Esophagus (tissue), 2 donors: ENCODE measurements at regions not wholly inside any gene's neighbourhood (a gene's known extent, or its start where the extent isn't known, plus 50 kb on each side); places are given as distances from the start of the nearest gene placed in this dataset.

Source experiments
- H3K27ac ChIP-seq, 2 donors: one replicate each; pipeline ENCODE4 v1.5.1; 2013; ENCODE audit warnings: low read depth in 2 of 2, mild to moderate bottlenecking in 2 of 2, inconsistent platforms in 1 of 2, low read length in 1 of 2, moderate library complexity in 1 of 2
- H3K27me3 ChIP-seq, 2 donors: one replicate each; pipeline ENCODE4 v1.6.1; 2013; ENCODE audit warnings: low read length in 2 of 2, control low read depth in 1 of 2, mild to moderate bottlenecking in 1 of 2; ENCODE audit not compliant: insufficient read depth in 2 of 2, control insufficient read depth in 1 of 2
- H3K36me3 ChIP-seq, 2 donors: one replicate each; pipeline ENCODE4 v1.6.1; 2013; ENCODE audit warnings: low read length in 1 of 2; ENCODE audit not compliant: control insufficient read depth in 2 of 2, insufficient read depth in 2 of 2
- H3K4me1 ChIP-seq, 2 donors: one replicate each; pipeline ENCODE4 v1.6.1; 2013; ENCODE audit warnings: low read length in 1 of 2; ENCODE audit not compliant: control insufficient read depth in 2 of 2, insufficient read depth in 2 of 2
- H3K4me3 ChIP-seq, 2 donors: one replicate each; pipeline ENCODE4 v1.5.1; 2013; ENCODE audit warnings: low read length in 2 of 2, mild to moderate bottlenecking in 2 of 2, low read depth in 1 of 2, moderate library complexity in 1 of 2
- H3K9me3 ChIP-seq, 2 donors: one replicate each; pipeline ENCODE4 v1.6.1; 2013; ENCODE audit warnings: mild to moderate bottlenecking in 2 of 2, low read depth in 1 of 2, low read length in 1 of 2, moderate library complexity in 1 of 2; ENCODE audit not compliant: control insufficient read depth in 2 of 2, insufficient read depth in 1 of 2
- WGBS, 2 donors: extraction: QIAGEN DNeasy Blood & Tissue Kit; methylation state at CpG; one replicate each; pipeline ENCODE4 v1.1.7; 2013; 5-methylcytosine and 5-hydroxymethylcytosine counted together
- donor health status: healthy with polysubstance abuse.
- donor health status: Bipolar disorder and iron deficiency.

- no peaks in the 10 kb centered on the region for H3K9me3 ChIP-seq
- no peaks in the 10 kb centered on the region for H3K4me1 ChIP-seq
- no peak overlapping the region for H3K27ac ChIP-seq
- no peaks in the 10 kb centered on the region for H3K27me3 ChIP-seq
- 85 to 90% methylated on average over 2 of the region's 2 CpGs for WGBS, 2 donors
- no peak overlapping the region for H3K4me3 ChIP-seq
- H3K36me3 ChIP-seq: no peaks in the 10 kb centered on the region
Measured at GRCh38 chr1:221635305-221635704, 106.6 kb downstream of the DUSP10 start.

GRCh38 chr1:221636096-221636495, 105.8 kb downstream of the DUSP10 start:
- Histone ChIP-seq H3K27me3 (no peaks in the 10 kb centered on the region), H3K4me3 (no peak overlapping the region), H3K9me3 (no peaks in the 10 kb centered on the region), H3K27ac (no peak overlapping the region), H3K36me3 (no peaks in the 10 kb centered on the region), H3K4me1 (no peaks in the 10 kb centered on the region)
- WGBS, 2 donors: 66 to 77% methylated on average over 3 of the region's 3 CpGs

- H3K36me3 ChIP-seq: no peaks in the 10 kb centered on the region
- no peak overlapping the region for H3K4me3 ChIP-seq
- no peaks in the 10 kb centered on the region for H3K27me3 ChIP-seq
- no peaks in the 10 kb centered on the region for H3K4me1 ChIP-seq
- no peaks in the 10 kb centered on the region for H3K9me3 ChIP-seq
- H3K27ac ChIP-seq: no peak overlapping the region
- WGBS, 2 donors: 76 to 84% methylated on average over 3 of the region's 3 CpGs
Measured at GRCh38 chr1:221636967-221637366, 104.9 kb downstream of the DUSP10 start.

- Histone ChIP-seq H3K27me3 (no peaks in the 10 kb centered on the region), H3K27ac (no peak overlapping the region), H3K4me3 (no peak overlapping the region), H3K36me3 (no peaks in the 10 kb centered on the region), H3K4me1 (no peaks in the 10 kb centered on the region), H3K9me3 (no peaks in the 10 kb centered on the region)
- 32 to 54% methylated on average over 2 of the region's 2 CpGs for WGBS, 2 donors
Measured at GRCh38 chr1:221637641-221638041, 104.2 kb downstream of the DUSP10 start.

- Histone ChIP-seq H3K36me3 (no peaks in the 10 kb centered on the region), H3K9me3 (no peaks in the 10 kb centered on the region), H3K27ac (no peak overlapping the region), H3K27me3 (no peaks in the 10 kb centered on the region), H3K4me3 (no peak overlapping the region), H3K4me1 (no peaks in the 10 kb centered on the region)
- WGBS, 2 donors: 92 to 97% methylated on average over 2 of the region's 2 CpGs
Measured at GRCh38 chr1:221638595-221638994, 103.3 kb downstream of the DUSP10 start.

- H3K9me3 ChIP-seq: no peaks in the 10 kb centered on the region
- H3K27ac ChIP-seq: no peak overlapping the region
- H3K4me3 ChIP-seq: no peak overlapping the region
- H3K36me3 ChIP-seq: no peaks in the 10 kb centered on the region
- H3K27me3 ChIP-seq: no peaks in the 10 kb centered on the region
- 92 to 94% methylated on average over 3 of the region's 3 CpGs for WGBS, 2 donors
- H3K4me1 ChIP-seq: no peaks in the 10 kb centered on the region
Measured at GRCh38 chr1:221641811-221642210, 100.1 kb downstream of the DUSP10 start.

- WGBS, 2 donors: 74% methylated on average over 1 of the region's 1 CpG
- Histone ChIP-seq H3K4me3 (no peak overlapping the region), H3K4me1 (no peaks in the 10 kb centered on the region), H3K36me3 (no peaks in the 10 kb centered on the region), H3K27ac (no peak overlapping the region), H3K9me3 (no peaks in the 10 kb centered on the region), H3K27me3 (peaks cover 0 to 2% of the 10 kb centered on the region in 2 donors)
Measured at GRCh38 chr1:221643404-221644144, 98.3 kb downstream of the DUSP10 start.

GRCh38 chr1:221644145-221644448, 97.8 kb downstream of the DUSP10 start:
- H3K4me1 ChIP-seq: no peaks in the 10 kb centered on the region
- WGBS, 2 donors: 69 to 84% methylated on average over 3 of the region's 3 CpGs

GRCh38 chr1:221644663-221645258, 97.1 kb downstream of the DUSP10 start:
- 78 to 82% methylated on average over 2 of the region's 2 CpGs for WGBS, 2 donors
- Histone ChIP-seq H3K27ac (no peak overlapping the region), H3K4me1 (no peaks in the 10 kb centered on the region), H3K4me3 (no peak overlapping the region), H3K36me3 (no peaks in the 10 kb centered on the region), H3K27me3 (peaks cover 0 to 2% of the 10 kb centered on the region in 2 donors), H3K9me3 (no peaks in the 10 kb centered on the region)

More at GRCh38 chr1:221644145-221644448, 97.8 kb downstream of the DUSP10 start:
- Histone ChIP-seq H3K36me3 (no peaks in the 10 kb centered on the region), H3K4me3 (no peak overlapping the region), H3K27me3 (peaks cover 0 to 2% of the 10 kb centered on the region in 2 donors), H3K9me3 (no peaks in the 10 kb centered on the region), H3K27ac (no peak overlapping the region)

- WGBS, 2 donors: 59 to 78% methylated on average over 1 of the region's 1 CpG
- Histone ChIP-seq H3K27ac (no peak overlapping the region), H3K27me3 (peaks cover 0 to 2% of the 10 kb centered on the region in 2 donors), H3K36me3 (no peaks in the 10 kb centered on the region), H3K4me1 (no peaks in the 10 kb centered on the region), H3K4me3 (no peak overlapping the region), H3K9me3 (no peaks in the 10 kb centered on the region)
Measured at GRCh38 chr1:221648201-221648600, 93.7 kb downstream of the DUSP10 start.
